Motor neuron (in vitro differentiated cells): ENCODE measurements at regions not wholly inside any gene's neighbourhood (a gene's known extent, or its start where the extent isn't known, plus 50 kb on each side); places are given as distances from the start of the nearest gene placed in this dataset.

Source experiments
- ATAC-seq, 8 experiments: fragments of 200-7000 bp; cut with Tn5 transposase; replicated peaks in 6 of 8; 2 replicates each; pipeline ENCODE4 v1.8.0; 2021; ENCODE audit warnings: mild to moderate bottlenecking in 8 of 8, moderate library complexity in 8 of 8
- H3K27ac ChIP-seq, 2 donors: fragments of 250-450 bp; sonication (Bioruptor Pico); 2 replicates each; pipeline ENCODE4 v1.9.0; 2021; ENCODE audit warnings: antibody characterized with exemption in 2 of 2, mild to moderate bottlenecking in 2 of 2, moderate library complexity in 1 of 2
- H3K4me1 ChIP-seq, 2 donors: fragments of 250-450 bp; sonication (Bioruptor Pico); replicated peaks in 1 of 2; 2 replicates each; pipeline ENCODE4 v1.6.1; 2021; ENCODE audit warnings: antibody characterized with exemption in 2 of 2, mild to moderate bottlenecking in 2 of 2, moderate library complexity in 1 of 2
- H3K4me3 ChIP-seq, 5 donors: fragments of 250-450 bp; sonication (Bioruptor Pico); 2 replicates each; pipeline ENCODE4 v1.9.0; 2021; ENCODE audit warnings: antibody characterized with exemption in 5 of 5, mild to moderate bottlenecking in 5 of 5, moderate library complexity in 4 of 5
- WGBS, 10 experiments: fragments of 450-650 bp; shearing (Covaris generic); methylation state at CpG; one replicate each; pipeline ENCODE4 v1.0.0; 2022; 5-methylcytosine and 5-hydroxymethylcytosine counted together
- in situ Hi-C, 9 experiments: fragments of 400-800 bp; cut with MboI; loops; one replicate each; pipeline ENCODE4 v1.15.0; 2021; ENCODE audit warnings: low sequenced_read_pairs in 9 of 9, low pct_unique_long_range_greater_than_20kb in 2 of 9; ENCODE audit not compliant: unreplicated experiment in 9 of 9

- no peak for ATAC-seq
- Histone ChIP-seq H3K4me1 (no peaks in the 10 kb centered on the region), H3K4me3 (no peak overlapping the region), H3K27ac (no peak overlapping the region)
- WGBS, 10 experiments: 80 to 100% (median 97%) methylated on average over 1 to 4 of the region's 4 CpGs; no CpG with 5 or more reads in 2 of the 10 experiments
- in situ Hi-C loops: loop anchor here in 2 of 9 experiments (25.0 kb wide), 2 partner anchors 203 to 253 kb away; partner anchors contain the start of gene COX7A2L (in 1 of the 2)
Measured at GRCh38 chr2:42108852-42109251, 60.3 kb upstream of the EML4 start.

GRCh38 chr2:42109959-42110640 lies 59.1 kb upstream of the EML4 start:
- ATAC-seq: peak in 1 of 8 experiments; percentile 14
- WGBS, 10 experiments: 63 to 98% (median 91%) methylated on average over 4 to 7 of the region's 7 CpGs
- in situ Hi-C loops: loop anchor here in 2 of 9 experiments (25.0 kb wide), 2 partner anchors 202 to 252 kb away; partner anchors contain the start of gene COX7A2L (in 1 of the 2)
- no peaks in the 10 kb centered on the region for H3K4me1 ChIP-seq
- no peak overlapping the region for H3K4me3 ChIP-seq
- H3K27ac ChIP-seq: no peak overlapping the region

GRCh38 chr2:42110641-42111322 lies 58.4 kb upstream of the EML4 start:
- in situ Hi-C loops: loop anchor here in 2 of 9 experiments (25.0 kb wide), 2 partner anchors 202 to 252 kb away; partner anchors contain the start of gene COX7A2L (in 1 of the 2)
- peak in 4 of 8 experiments; percentile 23 to 76 (median 46) for ATAC-seq
- Histone ChIP-seq H3K4me3 (no peak overlapping the region), H3K4me1 (no peaks in the 10 kb centered on the region), H3K27ac (no peak overlapping the region)
- WGBS, 10 experiments: 14 to 100% (median 64%) methylated on average over 1 to 11 of the region's 12 CpGs

DNA sequence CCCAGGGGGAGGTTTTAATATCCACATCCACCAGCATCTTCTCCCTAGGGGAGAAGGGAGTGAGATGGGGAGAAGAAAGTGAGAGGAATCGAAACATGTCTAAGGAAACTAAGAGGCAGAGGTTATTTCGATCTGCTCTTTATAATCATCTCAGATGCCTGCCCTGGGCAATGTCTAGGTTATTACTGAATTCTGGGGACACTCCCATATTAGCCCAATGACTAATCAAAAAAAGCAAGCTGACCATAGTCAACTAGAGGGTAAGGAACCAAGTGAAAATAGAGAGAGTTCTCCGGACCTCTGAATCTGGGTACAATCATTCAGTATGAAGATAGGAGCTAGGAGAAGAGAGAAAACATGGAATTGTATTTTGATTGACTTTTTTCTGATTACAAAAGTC lies 56.7 kb upstream of the EML4 start:
- H3K4me3 ChIP-seq: no peak overlapping the region
- in situ Hi-C loops: loop anchor here in 2 of 9 experiments (25.0 kb wide), 2 partner anchors 200 to 250 kb away; partner anchors contain the start of gene COX7A2L (in 1 of the 2)
- H3K4me1 ChIP-seq: no peaks in the 10 kb centered on the region
- WGBS, 10 experiments: 17 to 100% (median 81%) methylated on average over 1 to 3 of the region's 3 CpGs
- no peak overlapping the region for H3K27ac ChIP-seq
- ATAC-seq: peak in 2 of 8 experiments; percentile 80 to 81

- Histone ChIP-seq H3K4me3 (no peak overlapping the region), H3K4me1 (peaks cover 0 to 4% of the 10 kb centered on the region in 2 donors), H3K27ac (no peak overlapping the region)
- WGBS, 10 experiments: 59 to 92% (median 73%) methylated on average over 3 to 6 of the region's 6 CpGs; no CpG with 5 or more reads in 1 of the 10 experiments
- in situ Hi-C loops: loop anchor here in 2 of 9 experiments (25.0 kb wide), 2 partner anchors 199 to 249 kb away; partner anchors contain the start of gene COX7A2L (in 1 of the 2)
- no peak for ATAC-seq
Measured at GRCh38 chr2:42113452-42113851, 55.7 kb upstream of the EML4 start.

DNA sequence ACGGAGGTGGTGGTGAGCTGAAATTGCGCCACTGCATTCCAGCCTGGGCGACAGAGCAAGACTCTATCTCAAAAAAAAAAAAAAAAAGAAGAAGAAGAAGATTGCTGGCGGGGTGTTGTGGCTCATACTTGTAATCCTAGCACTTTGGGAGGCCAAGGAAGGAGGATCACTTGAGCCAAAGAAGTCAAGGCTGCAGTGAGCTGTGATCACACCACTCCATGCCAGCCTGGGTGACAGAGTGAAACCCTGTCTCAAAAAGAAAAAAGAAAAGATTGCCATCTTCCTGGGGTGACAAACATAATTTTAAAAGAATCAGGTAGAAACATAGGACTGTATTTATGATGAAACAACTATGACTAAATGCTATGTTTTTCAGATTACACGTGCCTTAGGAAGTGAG lies 55.1 kb upstream of the EML4 start:
- WGBS, 10 experiments: 82 to 100% (median 97%) methylated on average over 1 to 5 of the region's 5 CpGs; no CpG with 5 or more reads in 1 of the 10 experiments
- Histone ChIP-seq H3K4me3 (no peak overlapping the region), H3K27ac (no peak overlapping the region), H3K4me1 (peaks cover 0 to 4% of the 10 kb centered on the region in 2 donors)
- ATAC-seq: no peak
- in situ Hi-C loops: loop anchor here in 2 of 9 experiments (25.0 kb wide), 2 partner anchors 198 to 248 kb away; partner anchors contain the start of gene COX7A2L (in 1 of the 2)

DNA sequence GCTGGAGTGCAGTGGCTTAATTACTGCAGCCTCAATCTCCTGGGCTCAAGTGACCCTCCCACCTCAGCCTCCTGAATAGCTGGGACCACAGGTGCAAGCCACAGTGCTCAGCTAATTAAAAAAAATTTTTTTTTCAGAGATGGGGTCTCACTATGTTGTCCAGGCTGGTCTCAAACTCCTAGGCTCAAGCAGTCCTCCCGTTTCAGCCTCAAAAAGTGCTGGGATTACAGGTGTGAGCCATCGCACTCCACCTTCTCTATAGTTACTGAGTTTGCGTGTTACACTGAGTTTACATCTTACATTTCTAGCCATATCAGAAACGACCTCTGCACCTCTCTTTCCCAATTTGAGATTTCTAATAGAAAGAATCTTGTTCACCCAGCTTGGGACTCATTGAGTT lies 53.6 kb upstream of the EML4 start:
- ATAC-seq: no peak
- in situ Hi-C loops: loop anchor here in 2 of 9 experiments (25.0 kb wide), 2 partner anchors 197 to 247 kb away; partner anchors contain the start of gene COX7A2L (in 1 of the 2)
- Histone ChIP-seq H3K27ac (no peak overlapping the region), H3K4me3 (no peak overlapping the region), H3K4me1 (peaks cover 0 to 4% of the 10 kb centered on the region in 2 donors)
- 69 to 100% (median 82%) methylated on average over 2 to 4 of the region's 4 CpGs; no CpG with 5 or more reads in 2 of the 10 experiments for WGBS, 10 experiments

- Histone ChIP-seq H3K4me1 (peaks cover 0 to 4% of the 10 kb centered on the region in 2 donors), H3K4me3 (no peak overlapping the region), H3K27ac (no peak overlapping the region)
- peak in 3 of 8 experiments; percentile 6 to 50 (median 14) for ATAC-seq
- WGBS, 10 experiments: 39 to 100% (median 66%) methylated on average over 1 to 5 of the region's 5 CpGs
- in situ Hi-C loops: loop anchor here in 2 of 9 experiments (25.0 kb wide), 2 partner anchors 196 to 246 kb away; partner anchors contain the start of gene COX7A2L (in 1 of the 2)
Measured at GRCh38 chr2:42116195-42117181, 52.7 kb upstream of the EML4 start.

GRCh38 chr2:42117182-42117579 lies 52.0 kb upstream of the EML4 start:
- no peak for ATAC-seq
- no peak overlapping the region for H3K27ac ChIP-seq
- WGBS, 10 experiments: 0 to 100% (median 72%) methylated on average over 2 to 3 of the region's 3 CpGs
- peaks cover 0 to 4% of the 10 kb centered on the region in 2 donors for H3K4me1 ChIP-seq
- in situ Hi-C loops: loop anchor here in 2 of 9 experiments (25.0 kb wide), 2 partner anchors 195 to 245 kb away; partner anchors contain the start of gene COX7A2L (in 1 of the 2)
- no peak overlapping the region for H3K4me3 ChIP-seq

DNA sequence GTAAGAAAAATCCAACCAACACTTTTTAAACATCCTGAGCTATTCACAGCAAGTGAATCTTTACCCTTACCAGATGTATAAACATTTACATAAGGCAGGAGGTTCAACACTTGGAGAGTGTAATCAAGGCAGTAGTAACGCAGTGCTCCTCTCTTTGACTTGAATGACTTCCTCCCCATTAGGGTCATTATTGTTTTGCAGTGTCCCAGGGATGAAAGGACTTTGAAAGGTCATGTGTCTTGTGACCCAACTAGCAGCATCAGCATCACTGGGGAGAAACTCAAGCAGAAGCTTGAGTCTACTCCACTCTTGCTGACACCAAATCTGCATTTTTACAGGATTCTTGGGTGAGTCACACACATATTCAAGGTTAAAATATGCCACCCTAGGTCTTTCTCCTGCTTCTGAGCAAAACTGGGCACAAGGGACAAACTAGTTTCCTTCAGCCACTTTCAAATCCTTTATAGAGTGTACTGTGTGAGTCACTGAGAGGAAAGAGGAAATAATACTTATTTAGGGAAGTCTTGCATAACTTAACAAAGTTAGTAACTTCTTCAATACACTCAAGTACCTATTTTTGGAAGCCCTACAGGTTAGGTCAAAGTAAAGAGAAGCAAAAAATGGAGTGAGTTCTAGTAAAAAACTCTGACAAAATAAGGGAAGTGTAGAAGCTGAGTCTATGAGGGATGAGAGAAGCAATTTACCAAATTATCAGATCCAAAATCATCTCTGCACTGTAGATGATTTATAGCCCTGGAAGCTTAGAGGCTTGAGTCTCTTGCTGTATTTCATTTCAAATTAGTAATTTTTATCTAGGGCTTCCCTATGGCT lies 51.0 kb upstream of the EML4 start:
- peak; percentile 28 to 98 (median 59) for ATAC-seq
- peaks cover 0 to 4% of the 10 kb centered on the region in 2 donors for H3K4me1 ChIP-seq
- WGBS, 10 experiments: 0 to 29% (median 0%) methylated on average over 1 of the region's 1 CpG; no CpG with 5 or more reads in 3 of the 10 experiments
- in situ Hi-C loops: loop anchor here in 2 of 9 experiments (25.0 kb wide), 2 partner anchors 194 to 244 kb away; partner anchors contain the start of gene COX7A2L (in 1 of the 2)
- no peak overlapping the region for H3K27ac ChIP-seq
- H3K4me3 ChIP-seq: no peak overlapping the region
